ENCODE measurements at regions not wholly inside any gene's neighbourhood (a gene's known extent, or its start where the extent isn't known, plus 50 kb on each side); places are given as distances from the start of the nearest gene placed in this dataset.
"Not testable (repeated sequence)": the region's sequence is repeated elsewhere in the genome, so short reads cannot be mapped to it uniquely, and the experiment has no call there.

DNA sequence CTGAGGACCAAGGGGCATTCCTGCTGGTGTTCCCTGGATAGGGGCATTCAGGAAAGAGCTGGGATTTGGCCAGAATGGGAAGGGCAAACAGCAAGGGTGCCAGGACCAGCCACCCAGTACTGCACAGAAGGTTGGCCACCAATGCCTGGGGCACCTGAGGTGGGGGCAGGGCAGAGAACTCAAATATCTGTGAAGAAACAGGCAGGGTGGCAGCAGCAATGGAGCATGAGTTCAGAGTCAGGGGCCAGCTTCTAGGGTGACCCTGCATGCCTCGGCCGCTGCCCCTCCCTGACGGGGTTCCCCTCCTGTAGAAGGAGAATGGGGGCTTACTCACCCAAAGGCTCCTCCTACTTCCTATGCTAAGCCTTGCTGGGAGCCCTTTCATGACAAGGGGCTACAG is 79.3 kb upstream of the SHANK2 start:
- DNase-seq, result no peak

GRCh38 chr11:71330996-71331395 is 78.6 kb upstream of the SHANK2 start:
- DNase-seq, result no peak

- DNase-seq, result no peak
Observed at GRCh38 chr11:71330349-71330748, 78.0 kb upstream of the SHANK2 start.

GRCh38 chr11:71329786-71330185 is 77.4 kb upstream of the SHANK2 start:
- no peak for DNase-seq

- DNase-seq, result no peak
Observed at GRCh38 chr11:71329165-71329510, 76.8 kb upstream of the SHANK2 start.

DNA sequence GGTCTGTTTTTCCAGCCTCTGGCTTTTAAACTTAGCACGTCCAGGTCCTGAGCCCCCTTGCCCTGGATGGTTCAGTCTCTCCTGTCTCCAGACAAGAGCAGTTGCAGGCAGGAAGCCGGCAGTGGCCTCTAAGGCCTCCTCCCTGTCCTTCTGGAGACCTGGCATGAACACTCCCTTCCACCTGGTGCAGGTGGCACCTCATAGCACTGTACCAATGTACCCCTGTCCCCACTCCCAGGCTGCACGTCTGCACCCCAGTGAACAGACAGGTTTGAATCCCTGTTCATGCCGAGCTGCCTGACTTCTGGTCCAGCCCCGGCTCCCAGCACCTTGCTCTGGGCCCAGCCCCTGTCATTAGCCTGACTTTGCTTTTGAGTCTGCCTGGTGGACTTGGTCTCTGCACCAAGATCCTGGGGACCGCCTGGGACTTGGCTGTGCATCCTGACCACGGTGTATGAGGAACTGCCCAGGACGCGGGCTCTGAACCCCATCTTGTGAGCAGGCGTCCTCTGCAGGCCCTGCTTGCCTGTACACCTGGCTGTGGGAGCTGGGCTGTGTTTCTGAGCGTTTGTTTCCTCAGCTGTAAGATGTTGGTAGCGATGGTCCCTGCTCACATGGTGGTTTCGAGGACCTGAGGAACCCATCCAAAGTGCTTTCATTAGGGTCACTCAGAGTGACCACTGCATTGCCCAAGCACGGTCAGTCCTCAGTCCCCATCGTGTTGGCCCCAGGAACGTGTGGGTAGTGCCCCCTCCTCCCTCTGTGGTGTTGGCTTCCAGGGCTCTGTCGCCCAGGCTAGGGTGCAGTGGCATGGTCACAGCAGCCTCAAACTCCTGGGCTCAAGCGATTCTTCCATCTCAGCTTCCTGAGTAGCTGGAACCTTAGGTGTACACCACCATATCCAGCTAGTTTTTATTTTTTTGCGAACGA is 75.0 kb upstream of the SHANK2 start:
- no peak for DNase-seq

GRCh38 chr11:71326328-71326940 is 74.1 kb upstream of the SHANK2 start:
- DNase-seq, result no peak

GRCh38 chr11:71325418-71326327 is 73.3 kb upstream of the SHANK2 start:
- DNase-seq, result no peak

DNA sequence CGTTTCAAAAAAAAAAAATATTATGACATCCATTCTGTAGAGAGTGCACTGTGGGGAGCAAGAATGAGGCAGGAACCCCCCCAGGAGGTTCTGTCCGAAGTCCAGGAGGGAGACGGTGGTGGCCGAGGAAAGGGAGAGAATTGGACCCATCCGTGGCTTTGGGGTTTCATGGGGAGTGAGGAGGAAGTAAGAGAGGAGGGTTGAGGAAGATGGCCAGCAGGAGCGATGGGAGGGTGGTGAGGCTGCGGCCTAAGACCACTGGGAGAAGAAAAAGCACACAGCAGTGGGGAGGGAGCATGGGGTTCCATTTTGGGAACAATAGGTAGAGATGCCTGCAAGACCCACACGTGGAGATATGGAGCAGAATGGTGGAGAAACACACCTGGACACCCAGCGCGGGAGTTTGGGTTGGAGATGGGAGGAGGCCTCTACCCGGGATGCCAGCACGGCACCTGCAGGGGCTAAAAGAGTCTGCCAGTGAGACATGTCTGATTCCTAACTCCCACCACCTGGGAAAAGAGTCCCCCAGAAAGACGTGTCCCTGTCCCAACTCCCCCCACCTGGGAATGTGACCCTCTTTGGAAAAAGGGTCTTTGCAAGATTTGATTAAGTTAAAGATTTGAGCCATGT is 72.5 kb upstream of the SHANK2 start:
- DNase-seq, result no peak

GRCh38 chr11:71323876-71324526 is 71.6 kb upstream of the SHANK2 start:
- no peak for DNase-seq

DNA sequence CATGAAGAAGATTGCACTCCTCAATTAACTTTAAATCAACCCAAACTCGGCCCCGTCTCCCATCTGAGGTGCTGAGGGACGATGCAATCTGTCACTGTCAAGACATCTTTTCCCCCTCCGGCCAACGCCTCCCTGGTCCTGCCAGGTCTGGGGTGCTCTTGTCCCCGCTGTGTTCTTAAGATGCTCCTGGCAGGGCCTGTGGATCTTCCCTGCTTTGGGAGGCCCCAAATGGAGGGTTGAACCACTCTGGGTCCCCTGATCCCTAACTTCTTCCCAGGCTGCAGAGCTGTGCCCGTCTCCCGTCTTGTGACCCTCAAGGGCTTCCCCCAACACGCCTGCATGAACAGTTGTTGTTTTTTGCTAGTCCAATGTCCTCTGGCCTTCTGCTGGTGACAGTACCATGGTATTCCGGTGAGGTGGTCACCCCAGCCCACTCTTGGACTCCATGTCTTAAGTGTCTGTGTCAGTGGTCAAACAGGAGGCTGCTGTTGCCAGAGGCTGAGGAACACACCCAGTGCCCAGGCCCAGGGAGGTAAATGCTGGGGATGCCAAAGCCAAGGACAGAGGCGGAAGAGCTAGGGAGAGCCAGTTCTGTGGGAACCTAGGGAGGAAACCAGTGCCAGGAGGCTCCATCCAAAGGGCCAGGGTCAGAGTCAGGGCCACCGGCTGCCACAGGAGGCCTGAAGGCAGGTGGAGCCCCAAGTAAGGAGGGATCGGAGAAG is 70.6 kb upstream of the SHANK2 start:
- DNase-seq, result no peak

GRCh38 chr11:71322192-71322735 is 69.9 kb upstream of the SHANK2 start:
- DNase-seq, result no peak

- no peak for DNase-seq
Observed at GRCh38 chr11:71321433-71322191, 69.2 kb upstream of the SHANK2 start.

GRCh38 chr11:71316701-71317100 is 64.3 kb upstream of the SHANK2 start:
- no peak for DNase-seq

DNA sequence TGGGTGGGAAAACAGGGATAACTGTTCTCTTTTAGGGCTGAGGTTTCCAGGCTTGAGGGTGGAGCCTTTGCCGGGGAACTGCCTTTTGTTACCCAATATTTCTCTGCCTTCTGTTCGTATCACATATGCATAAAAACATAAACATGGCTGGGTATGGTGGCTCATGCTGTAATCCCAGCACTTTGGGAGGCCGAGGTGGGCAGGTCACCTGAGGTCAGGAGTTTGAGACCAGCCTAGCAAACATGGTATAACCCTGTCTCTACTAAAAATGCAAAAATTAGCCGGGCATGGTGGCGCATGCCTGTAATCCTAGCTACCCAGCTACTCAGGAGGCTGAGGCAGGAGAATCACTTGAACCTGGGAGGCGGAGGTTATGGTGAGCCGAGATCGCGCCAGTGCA is 60.2 kb upstream of the SHANK2 start:
- not testable (repeated sequence) for DNase-seq

DNA sequence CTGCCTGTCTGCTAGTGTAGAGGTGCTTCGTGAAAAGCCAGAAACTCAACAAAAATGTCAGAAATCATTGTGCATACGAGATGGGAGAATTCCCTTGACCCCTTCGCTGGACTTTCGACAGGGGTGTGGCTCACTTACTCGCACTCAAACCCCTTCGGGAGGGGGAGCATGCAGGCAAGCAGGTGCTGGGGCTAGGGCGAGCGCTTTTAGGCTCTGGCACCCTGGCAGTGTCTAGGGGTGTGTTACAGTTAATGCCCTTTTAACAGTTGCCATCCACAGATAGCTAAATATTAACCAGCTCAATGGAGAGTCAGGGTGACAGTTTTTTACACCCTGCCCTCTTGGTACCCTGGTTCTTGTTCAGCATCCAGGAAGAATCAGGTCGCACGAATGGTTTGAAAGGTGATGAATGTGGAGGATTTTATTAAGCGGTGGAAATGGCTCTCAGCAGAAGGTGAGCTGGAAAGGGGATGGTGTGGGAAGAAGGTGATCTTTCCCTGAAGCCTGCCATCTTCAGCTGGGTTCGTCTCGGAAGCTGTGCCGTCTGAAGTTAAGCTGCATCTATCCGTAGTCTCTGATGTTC is 59.6 kb upstream of the SHANK2 start:
- no peak for DNase-seq

GRCh38 chr11:71311176-71311925 is 59.0 kb upstream of the SHANK2 start:
- no peak for DNase-seq

GRCh38 chr11:71310184-71310583 is 57.8 kb upstream of the SHANK2 start:
- DNase-seq, result no peak

DNA sequence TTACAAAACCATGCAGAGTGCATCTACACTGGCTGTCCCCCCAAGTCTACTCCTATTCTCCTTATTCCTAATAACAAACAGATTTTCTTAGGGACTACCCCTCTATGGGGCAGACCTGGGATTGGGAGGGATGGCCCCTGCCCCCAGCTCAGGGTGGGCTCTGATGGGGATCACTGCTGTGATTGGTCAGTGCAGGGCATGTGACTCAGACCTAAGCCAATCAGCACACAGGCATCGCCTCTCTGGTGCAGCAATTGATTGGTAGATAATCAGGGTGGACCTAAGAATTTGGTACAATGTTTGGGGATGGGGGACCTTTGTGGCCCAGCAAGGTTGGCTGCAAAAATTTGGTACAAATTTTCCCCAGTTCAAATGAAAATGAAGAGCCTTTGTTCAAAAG is 57.2 kb upstream of the SHANK2 start:
- DNase-seq, result no peak
